Panc1 (cell line): ENCODE measurements at regions not wholly inside any gene's neighbourhood (a gene's known extent, or its start where the extent isn't known, plus 50 kb on each side); places are given as distances from the start of the nearest gene placed in this dataset.
"Not testable (repeated sequence)": the region's sequence is repeated elsewhere in the genome, so short reads cannot be mapped to it uniquely, and the experiment has no call there.

Experiments
- ATAC-seq: fragments of 200-7000 bp; cut with Tn5 transposase; 2 replicates; pipeline ENCODE4 v1.9.1; 2020; ENCODE audit warnings: mild to moderate bottlenecking, moderate library complexity
- BruUV-seq: library from RNA; stranded (reverse); fragments of 400-500 nt; replicated peaks from 2 replicates; lab custom pipeline; 2021; lab: Mats Ljungman, UMichigan
- CTCF ChIA-PET: fragments of 300-600 bp; sonication (Branson Sonifier 250); formaldehyde crosslinking; loops from one replicate; lab custom pipeline; 2022; ENCODE audit warnings: antibody characterized with exemption; lab: Charles Lee
- POLR2A ChIA-PET: fragments of 300-600 bp; sonication (Branson Sonifier 250); formaldehyde crosslinking; loops from one replicate; lab custom pipeline; 2022; ENCODE audit warnings: antibody characterized with exemption; lab: Charles Lee
- DNase-seq: peaks from one replicate; pipeline ENCODE4 v3.0.0-alpha.2; 2010; ENCODE audit warnings: low read depth, low spot score
- H3K27ac ChIP-seq: 2 replicates; pipeline ENCODE4 v1.5.1; 2011; ENCODE audit warnings: mild to moderate bottlenecking, low read length, inconsistent platforms
- H3K27me3 ChIP-seq: fragments of 200-500 bp; sonication (Bioruptor generic); 2 replicates; pipeline ENCODE4 v1.6.0; 2014; ENCODE audit warnings: low read length, inconsistent platforms; ENCODE audit not compliant: control insufficient read depth, insufficient read depth
- H3K36me3 ChIP-seq: fragments of 200-500 bp; sonication (Bioruptor generic); 2 replicates; pipeline ENCODE4 v1.5.1; 2014; ENCODE audit warnings: inconsistent platforms, mild to moderate bottlenecking, low read length, moderate library complexity; ENCODE audit not compliant: control insufficient read depth, insufficient read depth
- H3K4me1 ChIP-seq: 2 replicates; pipeline ENCODE4 v1.5.1; 2011; ENCODE audit warnings: inconsistent platforms, mild to moderate bottlenecking, low read length, moderate library complexity; ENCODE audit not compliant: control insufficient read depth, insufficient read depth
- H3K4me3 ChIP-seq, 2 experiments: 2 replicates each; pipeline ENCODE4 v1.5.1; 2011 to 2012; ENCODE audit warnings: low read depth in 2 of 2, low read length in 2 of 2, mild to moderate bottlenecking in 2 of 2, inconsistent platforms in 1 of 2, moderate library complexity in 1 of 2
- H3K9me3 ChIP-seq: fragments of 200-500 bp; sonication (Bioruptor generic); 2 replicates; pipeline ENCODE4 v1.5.1; 2014; ENCODE audit warnings: low read depth, mild to moderate bottlenecking, inconsistent platforms, low read length, moderate library complexity; ENCODE audit not compliant: control insufficient read depth, insufficient read depth
- POLR2AphosphoS5 ChIP-seq: IDR thresholded peaks from 2 replicates; pipeline ENCODE4 v1.6.1; 2012; ENCODE audit warnings: mild to moderate bottlenecking, low read depth, low read length, moderate library complexity
- SIN3A ChIP-seq: IDR thresholded peaks from 2 replicates; pipeline ENCODE4 v1.6.1; 2012; ENCODE audit warnings: low read depth, mild to moderate bottlenecking, low read length, moderate library complexity, borderline replicate concordance; ENCODE audit not compliant: insufficient read depth
- TCF7L2 ChIP-seq: IDR thresholded peaks from 2 replicates; pipeline ENCODE4 v1.6.1; 2011; ENCODE audit warnings: mild to moderate bottlenecking, low read depth, low read length, inconsistent platforms
- in situ Hi-C: cut with HindIII; loops from 2 replicates; pipeline ENCODE4 v1.10.0; 2016; ENCODE audit warnings: low sequenced_read_pairs, low pct_unique_long_range_greater_than_20kb
- intact Hi-C: fragments of 100-400 bp; cut with micrococcal nuclease; formaldehyde crosslinking; loops from one replicate; pipeline ENCODE4 v1.10.0; 2022; ENCODE audit not compliant: unreplicated experiment
- TF ChIP-seq, protein P1 (sequence below): fragments of 450-650 bp; IDR thresholded peaks from 2 replicates; pipeline ENCODE4 v1.5.1; 2017; ENCODE audit warnings: mild to moderate bottlenecking
- TF ChIP-seq, protein P2 (sequence below), 2 experiments: IDR thresholded peaks; 2 replicates each; pipeline ENCODE4 v1.6.1; 2011 to 2012; ENCODE audit warnings: low read depth in 2 of 2, control low read depth in 1 of 2, low read length in 1 of 2, mild to moderate bottlenecking in 1 of 2, moderate library complexity in 1 of 2; ENCODE audit not compliant: insufficient read depth in 1 of 2

GRCh38 chr1:82136351-82136750 is 335.6 kb downstream of the ADGRL2 start:
- BruUV-seq, CTCF ChIA-PET, H3K27ac ChIP-seq, DNase-seq, in situ Hi-C loops, H3K9me3 ChIP-seq, H3K4me1 ChIP-seq, intact Hi-C loops, ATAC-seq, POLR2A ChIA-PET, H3K4me3 ChIP-seq, H3K27me3 ChIP-seq, H3K36me3 ChIP-seq: not testable (repeated sequence)

GRCh38 chr1:82125866-82126265 is 325.1 kb downstream of the ADGRL2 start:
- BruUV-seq: no TSS peak

GRCh38 chr1:82125119-82125518 is 324.4 kb downstream of the ADGRL2 start:
- Histone ChIP-seq H3K4me1 (no peaks in the 10 kb centered on the region), H3K4me3 (no peak overlapping the region), H3K36me3 (no peaks in the 10 kb centered on the region), H3K9me3 (no peaks in the 10 kb centered on the region), H3K27me3 (no peaks in the 10 kb centered on the region), H3K27ac (no peak overlapping the region)
- intact Hi-C loops (no loop called here), in situ Hi-C loops (no loop called here)
- TF ChIP-seq SIN3A (no peak), POLR2AphosphoS5 (no peak), TCF7L2 (no peak)
- TF ChIP-seq, protein P1, sequence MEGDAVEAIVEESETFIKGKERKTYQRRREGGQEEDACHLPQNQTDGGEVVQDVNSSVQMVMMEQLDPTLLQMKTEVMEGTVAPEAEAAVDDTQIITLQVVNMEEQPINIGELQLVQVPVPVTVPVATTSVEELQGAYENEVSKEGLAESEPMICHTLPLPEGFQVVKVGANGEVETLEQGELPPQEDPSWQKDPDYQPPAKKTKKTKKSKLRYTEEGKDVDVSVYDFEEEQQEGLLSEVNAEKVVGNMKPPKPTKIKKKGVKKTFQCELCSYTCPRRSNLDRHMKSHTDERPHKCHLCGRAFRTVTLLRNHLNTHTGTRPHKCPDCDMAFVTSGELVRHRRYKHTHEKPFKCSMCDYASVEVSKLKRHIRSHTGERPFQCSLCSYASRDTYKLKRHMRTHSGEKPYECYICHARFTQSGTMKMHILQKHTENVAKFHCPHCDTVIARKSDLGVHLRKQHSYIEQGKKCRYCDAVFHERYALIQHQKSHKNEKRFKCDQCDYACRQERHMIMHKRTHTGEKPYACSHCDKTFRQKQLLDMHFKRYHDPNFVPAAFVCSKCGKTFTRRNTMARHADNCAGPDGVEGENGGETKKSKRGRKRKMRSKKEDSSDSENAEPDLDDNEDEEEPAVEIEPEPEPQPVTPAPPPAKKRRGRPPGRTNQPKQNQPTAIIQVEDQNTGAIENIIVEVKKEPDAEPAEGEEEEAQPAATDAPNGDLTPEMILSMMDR: no peak
- TF ChIP-seq, protein P2, sequence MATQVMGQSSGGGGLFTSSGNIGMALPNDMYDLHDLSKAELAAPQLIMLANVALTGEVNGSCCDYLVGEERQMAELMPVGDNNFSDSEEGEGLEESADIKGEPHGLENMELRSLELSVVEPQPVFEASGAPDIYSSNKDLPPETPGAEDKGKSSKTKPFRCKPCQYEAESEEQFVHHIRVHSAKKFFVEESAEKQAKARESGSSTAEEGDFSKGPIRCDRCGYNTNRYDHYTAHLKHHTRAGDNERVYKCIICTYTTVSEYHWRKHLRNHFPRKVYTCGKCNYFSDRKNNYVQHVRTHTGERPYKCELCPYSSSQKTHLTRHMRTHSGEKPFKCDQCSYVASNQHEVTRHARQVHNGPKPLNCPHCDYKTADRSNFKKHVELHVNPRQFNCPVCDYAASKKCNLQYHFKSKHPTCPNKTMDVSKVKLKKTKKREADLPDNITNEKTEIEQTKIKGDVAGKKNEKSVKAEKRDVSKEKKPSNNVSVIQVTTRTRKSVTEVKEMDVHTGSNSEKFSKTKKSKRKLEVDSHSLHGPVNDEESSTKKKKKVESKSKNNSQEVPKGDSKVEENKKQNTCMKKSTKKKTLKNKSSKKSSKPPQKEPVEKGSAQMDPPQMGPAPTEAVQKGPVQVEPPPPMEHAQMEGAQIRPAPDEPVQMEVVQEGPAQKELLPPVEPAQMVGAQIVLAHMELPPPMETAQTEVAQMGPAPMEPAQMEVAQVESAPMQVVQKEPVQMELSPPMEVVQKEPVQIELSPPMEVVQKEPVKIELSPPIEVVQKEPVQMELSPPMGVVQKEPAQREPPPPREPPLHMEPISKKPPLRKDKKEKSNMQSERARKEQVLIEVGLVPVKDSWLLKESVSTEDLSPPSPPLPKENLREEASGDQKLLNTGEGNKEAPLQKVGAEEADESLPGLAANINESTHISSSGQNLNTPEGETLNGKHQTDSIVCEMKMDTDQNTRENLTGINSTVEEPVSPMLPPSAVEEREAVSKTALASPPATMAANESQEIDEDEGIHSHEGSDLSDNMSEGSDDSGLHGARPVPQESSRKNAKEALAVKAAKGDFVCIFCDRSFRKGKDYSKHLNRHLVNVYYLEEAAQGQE (IDR thresholded peaks at IDR 0.05; ENCODE audit: insufficient read depth in 1 of 2, low read depth in 2 of 2, low read length in 1 of 2): no peak
- ChIA-PET CTCF (no interaction called here), POLR2A (no interaction called here)
- no TSS peak for BruUV-seq
- DNase-seq (no peak), ATAC-seq (no peak)

More at GRCh38 chr1:82125866-82126265, 325.1 kb downstream of the ADGRL2 start:
- Histone ChIP-seq H3K4me1 (no peaks in the 10 kb centered on the region), H3K4me3 (no peak overlapping the region), H3K36me3 (no peaks in the 10 kb centered on the region), H3K9me3 (no peaks in the 10 kb centered on the region), H3K27ac (no peak overlapping the region), H3K27me3 (no peaks in the 10 kb centered on the region)
- ATAC-seq (no peak), DNase-seq (no peak)
- CTCF ChIA-PET: no interaction called here
- intact Hi-C loops (no loop called here), in situ Hi-C loops (no loop called here)
- TF ChIP-seq, protein P1: no peak
- no peak for TF ChIP-seq TCF7L2
- TF ChIP-seq, protein P2 (IDR thresholded peaks at IDR 0.05; ENCODE audit: insufficient read depth in 1 of 2, low read depth in 2 of 2, low read length in 1 of 2): no peak
- POLR2A ChIA-PET: no interaction called here
